ENCODE measurements at regions not wholly inside any gene's neighbourhood (a gene's known extent, or its start where the extent isn't known, plus 50 kb on each side); places are given as distances from the start of the nearest gene placed in this dataset.

DNA sequence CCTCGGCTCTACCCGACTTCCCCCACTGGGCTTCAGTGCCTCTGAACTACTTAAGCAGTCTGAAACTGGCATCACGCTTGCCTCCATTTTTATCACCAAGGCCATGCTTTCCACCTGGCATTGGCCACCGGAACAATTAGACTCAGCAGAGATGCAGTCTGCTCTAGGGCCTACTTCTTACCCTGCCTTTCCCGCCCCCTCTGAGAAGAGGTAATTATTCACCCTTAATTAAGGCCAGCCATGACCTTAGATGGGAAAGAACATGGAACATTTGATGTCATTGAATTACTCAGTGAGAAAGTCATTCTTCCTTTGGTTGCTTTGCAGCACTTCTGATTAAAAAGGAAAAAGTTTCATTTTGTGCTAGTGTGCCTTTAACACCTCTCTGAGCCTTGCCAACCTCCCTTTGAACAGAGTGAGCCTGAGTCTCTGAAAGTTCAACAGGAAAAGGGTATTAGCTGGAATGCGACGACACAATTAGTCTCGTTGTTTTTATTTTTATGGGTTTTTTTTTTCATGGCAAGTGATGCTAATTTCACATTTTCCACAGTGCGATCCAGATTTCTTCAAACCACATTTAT is 60.9 kb upstream of the TNRC6A start:
- H3K4me3 ChIP-seq (ENCODE audit: low read depth, low read length), result no peak overlapping the region
- TF ChIP-seq, protein P1, sequence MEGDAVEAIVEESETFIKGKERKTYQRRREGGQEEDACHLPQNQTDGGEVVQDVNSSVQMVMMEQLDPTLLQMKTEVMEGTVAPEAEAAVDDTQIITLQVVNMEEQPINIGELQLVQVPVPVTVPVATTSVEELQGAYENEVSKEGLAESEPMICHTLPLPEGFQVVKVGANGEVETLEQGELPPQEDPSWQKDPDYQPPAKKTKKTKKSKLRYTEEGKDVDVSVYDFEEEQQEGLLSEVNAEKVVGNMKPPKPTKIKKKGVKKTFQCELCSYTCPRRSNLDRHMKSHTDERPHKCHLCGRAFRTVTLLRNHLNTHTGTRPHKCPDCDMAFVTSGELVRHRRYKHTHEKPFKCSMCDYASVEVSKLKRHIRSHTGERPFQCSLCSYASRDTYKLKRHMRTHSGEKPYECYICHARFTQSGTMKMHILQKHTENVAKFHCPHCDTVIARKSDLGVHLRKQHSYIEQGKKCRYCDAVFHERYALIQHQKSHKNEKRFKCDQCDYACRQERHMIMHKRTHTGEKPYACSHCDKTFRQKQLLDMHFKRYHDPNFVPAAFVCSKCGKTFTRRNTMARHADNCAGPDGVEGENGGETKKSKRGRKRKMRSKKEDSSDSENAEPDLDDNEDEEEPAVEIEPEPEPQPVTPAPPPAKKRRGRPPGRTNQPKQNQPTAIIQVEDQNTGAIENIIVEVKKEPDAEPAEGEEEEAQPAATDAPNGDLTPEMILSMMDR (IDR thresholded peaks at IDR 0.05; ENCODE audit: control insufficient read depth, extremely low read depth, insufficient read depth), result no peak
- DNase-seq (ENCODE audit: low read depth), result no peak

DNA sequence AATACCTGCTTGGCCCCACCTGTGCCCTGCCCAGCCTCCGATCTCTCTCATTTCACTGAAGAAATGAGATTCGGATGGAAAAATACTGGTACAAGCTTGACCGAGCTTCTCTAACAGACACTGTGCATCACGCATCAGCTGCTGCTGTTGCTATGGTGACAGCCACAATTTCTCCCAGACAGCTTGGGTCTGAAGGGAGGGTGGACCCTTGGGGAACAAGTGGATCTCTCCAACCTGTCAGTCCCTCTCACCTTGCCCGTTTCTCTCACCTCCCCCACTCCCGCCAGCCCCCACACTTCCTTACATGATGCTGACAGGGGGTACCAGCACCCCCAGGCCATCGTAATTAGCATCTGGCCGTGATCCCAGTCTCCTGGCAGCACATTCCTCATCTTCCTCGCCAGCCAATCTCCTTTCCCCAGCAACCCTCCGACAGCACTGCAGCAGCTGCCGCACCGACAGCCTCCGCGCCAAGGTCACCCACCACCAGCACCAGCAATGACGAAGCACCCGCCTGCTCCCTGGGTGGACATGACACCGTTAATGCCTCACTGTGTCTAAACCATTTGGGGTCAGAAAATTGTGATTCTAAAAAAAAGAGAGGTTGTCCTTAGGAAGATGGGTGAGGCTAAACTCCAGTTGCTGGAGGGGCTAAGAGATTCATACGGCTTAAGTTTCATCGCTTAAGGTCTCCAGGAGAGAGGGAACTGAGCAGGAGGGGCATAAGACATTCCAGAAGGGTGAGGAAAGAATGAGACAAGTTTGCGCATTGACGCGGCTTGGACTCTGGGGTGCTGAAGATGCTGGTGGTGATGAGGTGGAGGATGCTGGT is 58.6 kb upstream of the TNRC6A start:
- TF ChIP-seq, protein P1 (IDR thresholded peaks at IDR 0.05; ENCODE audit: control insufficient read depth, extremely low read depth, insufficient read depth), result no peak
- no peak overlapping the region for H3K4me3 ChIP-seq (ENCODE audit: low read depth, low read length)
- DNase-seq (ENCODE audit: low read depth), result no peak

DNA sequence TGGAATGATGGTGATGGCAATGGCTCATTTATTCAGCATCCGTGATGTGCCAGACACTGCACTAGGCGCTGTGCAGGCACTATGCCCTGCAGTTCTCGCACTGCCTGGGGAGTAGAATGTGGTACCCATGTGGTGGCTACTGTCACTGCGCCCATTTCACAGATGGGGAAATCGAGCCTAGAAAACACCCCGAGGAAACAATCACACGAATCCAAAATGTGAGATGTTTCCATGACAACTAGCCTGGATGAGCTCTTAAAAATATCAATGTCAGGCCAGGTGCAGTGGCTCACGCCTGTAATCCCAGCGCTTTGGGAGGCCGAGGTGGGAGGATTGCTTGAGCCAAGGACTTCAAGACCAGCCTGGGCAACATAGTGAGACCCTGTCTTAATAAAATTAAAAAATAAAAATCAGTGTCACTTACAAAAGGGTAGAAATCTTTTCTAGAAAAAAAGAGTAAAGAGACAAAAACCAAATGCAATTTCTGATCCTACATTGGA is 57.9 kb upstream of the TNRC6A start:
- TF ChIP-seq, protein P1 (IDR thresholded peaks at IDR 0.05; ENCODE audit: control insufficient read depth, extremely low read depth, insufficient read depth), result no peak
- DNase-seq (ENCODE audit: low read depth), result no peak
- no peak overlapping the region for H3K4me3 ChIP-seq (ENCODE audit: low read depth, low read length)

DNA sequence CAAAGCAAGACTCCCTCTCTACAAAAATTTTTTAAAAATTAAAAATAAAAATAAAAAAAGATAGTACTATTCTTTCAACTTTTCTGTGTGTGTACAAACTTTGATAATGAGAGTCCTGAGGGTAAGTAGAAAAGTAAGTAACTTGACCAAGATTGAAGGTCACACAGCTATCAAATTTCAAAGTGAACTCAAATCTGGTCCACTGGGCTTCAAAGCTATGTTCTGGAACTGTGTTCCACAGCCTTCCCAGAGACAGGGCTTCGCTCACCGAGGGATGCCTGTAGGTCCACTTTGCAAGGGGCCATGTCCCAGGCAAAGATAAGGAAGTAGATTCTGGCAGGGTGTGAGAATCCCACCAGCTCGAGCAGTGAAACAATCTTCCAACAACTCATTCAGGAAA is 56.3 kb upstream of the TNRC6A start:
- DNase-seq (ENCODE audit: low read depth), result no peak
- TF ChIP-seq, protein P1 (IDR thresholded peaks at IDR 0.05; ENCODE audit: control insufficient read depth, extremely low read depth, insufficient read depth), result no peak
- H3K4me3 ChIP-seq (ENCODE audit: low read depth, low read length), result no peak overlapping the region

DNA sequence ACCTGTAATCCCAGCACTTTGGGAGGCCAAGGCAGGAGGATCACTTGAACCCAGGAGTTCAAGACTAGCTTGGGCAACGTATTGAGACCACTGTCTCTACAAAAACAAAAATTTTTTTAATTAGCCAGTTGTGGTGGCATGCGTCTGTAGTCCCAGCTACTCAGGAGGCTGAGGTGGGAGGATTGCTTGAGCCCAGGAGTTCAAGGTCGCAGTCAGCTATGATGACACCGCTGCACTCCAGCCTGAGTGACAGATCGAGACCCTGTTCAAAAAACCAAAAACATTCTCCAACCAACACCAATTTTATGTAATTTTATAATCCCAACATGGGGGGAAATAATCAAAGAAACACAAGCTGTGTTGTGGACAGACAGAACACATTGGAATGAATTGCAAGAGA is 54.6 kb upstream of the TNRC6A start:
- no peak for DNase-seq (ENCODE audit: low read depth)
- H3K4me3 ChIP-seq (ENCODE audit: low read depth, low read length), result no peak overlapping the region
- TF ChIP-seq, protein P1 (IDR thresholded peaks at IDR 0.05; ENCODE audit: control insufficient read depth, extremely low read depth, insufficient read depth), result no peak

DNA sequence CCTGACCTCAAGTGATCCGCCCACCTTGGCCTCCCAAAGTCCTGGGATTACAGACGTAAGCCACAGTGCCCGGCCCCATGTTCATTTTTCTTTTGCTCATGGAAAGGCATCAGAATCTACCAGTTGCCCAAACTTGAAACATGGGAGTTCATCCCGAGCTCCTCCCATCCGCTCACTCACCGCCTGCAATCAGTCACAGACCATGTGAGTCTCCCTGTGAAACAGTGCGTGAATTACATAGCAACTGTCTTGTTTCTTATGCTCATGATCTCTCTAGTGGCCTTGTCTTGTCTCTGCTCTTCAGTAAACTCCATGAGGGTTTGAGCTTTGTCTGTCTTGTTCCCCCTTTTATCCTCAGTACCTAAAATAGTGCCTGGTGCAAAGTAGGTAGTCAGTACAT is 52.1 kb upstream of the TNRC6A start:
- DNase-seq (ENCODE audit: low read depth), result no peak
- H3K4me3 ChIP-seq (ENCODE audit: low read depth, low read length), result no peak overlapping the region
- TF ChIP-seq, protein P1 (IDR thresholded peaks at IDR 0.05; ENCODE audit: control insufficient read depth, extremely low read depth, insufficient read depth), result no peak

All from LNCaP clone FGC (cell line).